ENCODE measurements at regions not wholly inside any gene's neighbourhood (a gene's known extent, or its start where the extent isn't known, plus 50 kb on each side); places are given as distances from the start of the nearest gene placed in this dataset.

- TF ChIP-seq CTCF (IDR thresholded peaks at IDR 0.05; ENCODE audit: poor library complexity) (no peak), EZH2 (IDR thresholded peaks at IDR 0.05; ENCODE audit: borderline replicate concordance) (no peak), EZH2phosphoT487 (IDR thresholded peaks at IDR 0.05; ENCODE audit: low read depth, severe bottlenecking, unreplicated experiment) (no peak)
These were observed 140.5 kb downstream of the SEMA6D start for GRCh38 chr15:47857776-47858167.
